Non-pigmented ciliary epithelial cell (primary cell): ENCODE measurements at regions not wholly inside any gene's neighbourhood (a gene's known extent, or its start where the extent isn't known, plus 50 kb on each side); places are given as distances from the start of the nearest gene placed in this dataset.

ENCODE experiments used
- DNase-seq: peaks from one replicate; pipeline ENCODE4 v3.0.0-alpha.2; 2010; ENCODE audit warnings: low read depth

GRCh38 chr7:17485368-17485767 is 186.9 kb downstream of the AHR start:
- DNase-seq: no peak

- DNase-seq: no peak
Observed at GRCh38 chr7:17485904-17486303, 187.5 kb downstream of the AHR start.

GRCh38 chr7:17486835-17487234 is 188.4 kb downstream of the AHR start:
- no peak for DNase-seq

GRCh38 chr7:17487343-17487742 is 188.9 kb downstream of the AHR start:
- no peak for DNase-seq

- DNase-seq: no peak
Observed at GRCh38 chr7:17488829-17489228, 190.4 kb downstream of the AHR start.

- no peak for DNase-seq
Observed at GRCh38 chr7:17489961-17490360, 191.5 kb downstream of the AHR start.

GRCh38 chr7:17490825-17491224 is 192.4 kb downstream of the AHR start:
- DNase-seq: no peak

GRCh38 chr7:17492437-17492836 is 194.0 kb downstream of the AHR start:
- DNase-seq: no peak

GRCh38 chr7:17493446-17493845 is 195.0 kb downstream of the AHR start:
- no peak for DNase-seq

GRCh38 chr7:17495655-17496394 is 197.4 kb downstream of the AHR start:
- DNase-seq: no peak

GRCh38 chr7:17497136-17497535 is 198.7 kb downstream of the AHR start:
- no peak for DNase-seq

GRCh38 chr7:17497549-17498167 is 199.2 kb downstream of the AHR start:
- no peak for DNase-seq

- no peak for DNase-seq
Observed at GRCh38 chr7:17498230-17498629, 199.8 kb downstream of the AHR start.

- no peak for DNase-seq
Observed at GRCh38 chr7:17500736-17501135, 202.3 kb downstream of the AHR start.

- DNase-seq: no peak
Observed at GRCh38 chr7:17501441-17502212, 203.2 kb downstream of the AHR start.

- no peak for DNase-seq
Observed at GRCh38 chr7:17502213-17503060, 204.0 kb downstream of the AHR start.

GRCh38 chr7:17506095-17506494 is 207.6 kb downstream of the AHR start:
- no peak for DNase-seq

- DNase-seq: no peak
Observed at GRCh38 chr7:17506596-17506995, 208.1 kb downstream of the AHR start.

GRCh38 chr7:17507717-17508116 is 209.3 kb downstream of the AHR start:
- no peak for DNase-seq

GRCh38 chr7:17512181-17512675 is 213.8 kb downstream of the AHR start:
- DNase-seq: no peak

- no peak for DNase-seq
Observed at GRCh38 chr7:17516771-17517170, 218.3 kb downstream of the AHR start.

GRCh38 chr7:17520941-17521340 is 222.5 kb downstream of the AHR start:
- no peak for DNase-seq
